ENCODE measurements at regions not wholly inside any gene's neighbourhood (a gene's known extent, or its start where the extent isn't known, plus 50 kb on each side); places are given as distances from the start of the nearest gene placed in this dataset.

DNA sequence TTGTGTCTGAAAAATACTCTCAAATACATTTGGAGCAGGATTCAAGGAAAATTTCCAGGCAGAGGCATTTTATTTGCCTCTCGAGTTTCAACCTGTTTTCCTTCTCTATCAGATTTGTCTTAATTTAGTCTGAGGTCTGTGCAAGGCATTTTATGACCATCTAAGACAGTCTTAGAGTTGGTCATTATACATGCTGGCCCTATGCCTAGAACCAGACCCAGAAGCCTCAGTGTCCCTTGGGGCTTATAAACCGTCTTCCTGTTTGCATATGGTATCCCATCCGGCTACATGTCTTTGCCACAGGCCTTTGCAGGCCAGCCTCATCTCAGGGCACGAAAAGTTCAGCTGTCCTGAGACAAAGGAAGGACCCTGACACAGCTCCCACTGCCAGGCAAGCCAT lies 346.1 kb downstream of the SIPA1L2 start:
- no peaks in the 10 kb centered on the region for H4K20me1 ChIP-seq (ENCODE audit: control insufficient read depth, insufficient read depth, insufficient read length)
- no peaks in the 10 kb centered on the region for H3K9me3 ChIP-seq (ENCODE audit: control insufficient read depth, low read depth, low read length)
- no peak overlapping the region for H3K23ac ChIP-seq (ENCODE audit: insufficient read length, low read depth, low read length)
- no peak overlapping the region for H2BK120ac ChIP-seq (ENCODE audit: low read depth, low read length, poor library complexity, severe bottlenecking)
- no peaks in the 10 kb centered on the region for H3K36me3 Mint-ChIP-seq (ENCODE audit: insufficient read depth in 1 of 3, low read depth in 3 of 3)
- H3K79me1 ChIP-seq (ENCODE audit: insufficient read depth, low read depth, low read length, poor library complexity, severe bottlenecking): no peaks in the 10 kb centered on the region
- no peaks in the 10 kb centered on the region for H3K23me2 ChIP-seq (ENCODE audit: insufficient read length, low read depth, low read length, poor library complexity, severe bottlenecking)
- H3K56ac ChIP-seq (ENCODE audit: insufficient read length, low read depth, low read length): no peak overlapping the region
- H2AFZ ChIP-seq (ENCODE audit: low read length): no peak overlapping the region
- H3K79me2 ChIP-seq (ENCODE audit: insufficient read depth, low read length): no peaks in the 10 kb centered on the region
- TF ChIP-seq CTCF (conservative IDR thresholded peaks at IDR 0.05): no peak
- no peak overlapping the region for H4K91ac ChIP-seq (ENCODE audit: insufficient read length, low read depth, low read length)
- H3K9me3 Mint-ChIP-seq: no peaks in the 10 kb centered on the region
- H3K27ac Mint-ChIP-seq: peak overlapping the region in 1 of 3 experiments; percentile 12; a peak in 1 of 7 replicates
- no peak overlapping the region for H3K27ac ChIP-seq (ENCODE audit: insufficient read length, low read depth, low read length)
- H2BK12ac ChIP-seq (ENCODE audit: insufficient read length, low read depth, low read length): no peak overlapping the region
- no peak overlapping the region for H4K5ac ChIP-seq (ENCODE audit: insufficient read length, low read depth, low read length)
- peaks cover 9% of the 10 kb centered on the region for H3K27me3 Mint-ChIP-seq (ENCODE audit: low read depth)
- no peak overlapping the region for H3K18ac ChIP-seq (ENCODE audit: insufficient read length, low read depth, low read length)
- H3K9ac ChIP-seq (ENCODE audit: extremely low read depth, insufficient read length, low read length): no peak overlapping the region
- H3K27me3 ChIP-seq (ENCODE audit: insufficient read depth, low read length): no peaks in the 10 kb centered on the region
- H3K4me1 ChIP-seq (ENCODE audit: insufficient read depth, low read length): peaks cover 10% of the 10 kb centered on the region; the same call in 1 of the 2 replicates
- H2BK15ac ChIP-seq (ENCODE audit: low read depth, low read length): no peak overlapping the region
- no peak overlapping the region for H2AK5ac ChIP-seq (ENCODE audit: insufficient read length, low read length)
- H3T11ph ChIP-seq (ENCODE audit: low read length): no peak overlapping the region
- H3K4me2 ChIP-seq (ENCODE audit: insufficient read depth, insufficient read length, low read length): no peak overlapping the region
- no peak overlapping the region for H2BK5ac ChIP-seq (ENCODE audit: insufficient read length, low read length)
- H3K4ac ChIP-seq (ENCODE audit: low read depth, low read length): no peak overlapping the region
- H3K4me3 Mint-ChIP-seq: no peak overlapping the region
- WGBS (ENCODE audit: extremely low coverage, insufficient read length, low lambda C conversion rate): no CpG with 5 or more reads among the region's 4 CpGs
- no peak for DNase-seq
- H4K8ac ChIP-seq (replicated peaks; ENCODE audit: insufficient read length, low read depth, low read length): no peak overlapping the region
- no peak overlapping the region for H2BK20ac ChIP-seq (ENCODE audit: low read depth, low read length, poor library complexity, severe bottlenecking)
- peaks cover 35 to 36% of the 10 kb centered on the region in 2 experiments for H3K4me1 Mint-ChIP-seq
- H3K14ac ChIP-seq (ENCODE audit: insufficient read depth, low read length): no peak overlapping the region
